ENCODE measurements at regions not wholly inside any gene's neighbourhood (a gene's known extent, or its start where the extent isn't known, plus 50 kb on each side); places are given as distances from the start of the nearest gene placed in this dataset.

DNA sequence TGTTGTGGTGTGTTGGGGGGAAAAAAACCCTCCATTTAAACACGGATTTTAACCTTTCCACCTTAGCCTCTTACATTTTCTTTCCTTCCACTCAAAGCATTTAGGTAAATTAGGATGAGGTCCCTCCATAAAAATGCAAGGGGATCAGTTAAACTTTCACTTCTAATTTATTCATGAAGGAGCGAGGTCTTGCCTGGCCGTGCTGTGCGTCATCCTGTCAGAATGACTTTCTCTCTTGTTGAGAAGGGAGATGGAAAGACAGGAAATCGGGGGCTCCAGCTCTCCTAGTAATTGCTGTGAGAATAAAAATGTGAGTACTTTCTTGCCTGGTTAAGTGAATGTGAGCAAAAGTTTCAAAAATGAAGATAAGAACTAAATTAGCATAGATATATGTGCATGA, 962.3 kb upstream of the NR2F2 start:
- H3K27me3 Mint-ChIP-seq: peaks cover 2 to 21% (median 8%) of the 10 kb centered on the region in 5 donors
- H3K4me3 Mint-ChIP-seq: no peak overlapping the region
- H3K4me1 Mint-ChIP-seq: no peaks in the 10 kb centered on the region
- H3K27ac Mint-ChIP-seq: no peak overlapping the region
- no peak for DNase-seq
- H3K9me3 Mint-ChIP-seq: peaks cover 0 to 6% (median under 1%) of the 10 kb centered on the region in 9 donors
- POLR2A ChIA-PET: no interaction called here
- ATAC-seq: no peak
- peaks cover 0 to 2% (median 0%) of the 10 kb centered on the region in 3 donors for H3K36me3 Mint-ChIP-seq

DNA sequence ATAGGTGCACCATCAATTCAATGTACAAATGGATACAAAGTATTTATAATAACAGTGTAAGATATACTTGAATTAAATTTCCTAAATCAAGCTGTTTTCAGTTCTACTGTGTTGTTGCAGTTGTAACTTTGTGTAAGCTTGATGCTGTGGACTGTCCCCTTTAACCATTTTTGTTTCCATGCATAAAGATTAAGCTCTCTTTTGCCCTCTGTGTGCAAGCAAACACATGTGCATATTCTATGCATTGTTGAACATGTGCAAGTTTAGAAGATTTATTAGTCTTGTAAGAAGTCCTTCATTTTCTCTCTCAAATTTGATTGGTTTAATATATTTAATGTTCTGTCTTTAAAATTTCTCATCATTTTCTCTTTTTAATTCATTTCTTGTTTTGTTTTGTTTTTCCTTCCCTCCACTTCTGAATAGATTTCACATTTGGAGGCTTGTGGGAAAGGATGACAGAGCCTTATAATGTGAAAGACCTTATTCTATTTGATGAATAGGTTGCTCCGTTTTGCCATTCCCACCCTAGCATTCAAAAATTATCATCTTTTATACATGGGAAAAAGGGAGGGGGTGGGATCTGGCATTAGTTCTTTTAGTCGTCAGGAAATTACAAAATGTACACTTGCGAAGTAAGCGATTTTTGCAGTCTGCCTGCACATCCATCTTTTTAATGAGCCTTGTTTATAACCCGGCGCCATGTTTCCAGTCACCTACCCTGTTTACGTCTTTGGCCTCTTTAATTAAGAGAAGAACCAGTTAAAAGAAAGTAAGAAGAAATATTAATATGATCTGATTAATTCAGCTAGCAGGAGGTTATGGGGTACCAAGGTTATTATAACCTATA, 961.5 kb upstream of the NR2F2 start:
- H3K36me3 Mint-ChIP-seq: no peaks in the 10 kb centered on the region
- peaks cover 0 to 2% (median 0%) of the 10 kb centered on the region in 9 donors for H3K9me3 Mint-ChIP-seq
- POLR2A ChIA-PET: no interaction called here
- DNase-seq (no peak), ATAC-seq (no peak)
- H3K27ac Mint-ChIP-seq: no peak overlapping the region
- H3K4me1 Mint-ChIP-seq: no peaks in the 10 kb centered on the region
- no peak overlapping the region for H3K4me3 Mint-ChIP-seq
- H3K27me3 Mint-ChIP-seq: peaks cover 2 to 21% (median 8%) of the 10 kb centered on the region in 5 donors

- Mint-ChIP-seq H3K27me3 (peaks cover 2 to 27% (median 11%) of the 10 kb centered on the region in 5 donors), H3K4me3 (no peak overlapping the region), H3K36me3 (no peaks in the 10 kb centered on the region), H3K27ac (no peak overlapping the region), H3K4me1 (no peaks in the 10 kb centered on the region), H3K9me3 (no peaks in the 10 kb centered on the region)
- DNase-seq (no peak), ATAC-seq (no peak)
- POLR2A ChIA-PET: no interaction called here
Measured at GRCh38 chr15:95370291-95370690, 960.2 kb upstream of the NR2F2 start.

DNA sequence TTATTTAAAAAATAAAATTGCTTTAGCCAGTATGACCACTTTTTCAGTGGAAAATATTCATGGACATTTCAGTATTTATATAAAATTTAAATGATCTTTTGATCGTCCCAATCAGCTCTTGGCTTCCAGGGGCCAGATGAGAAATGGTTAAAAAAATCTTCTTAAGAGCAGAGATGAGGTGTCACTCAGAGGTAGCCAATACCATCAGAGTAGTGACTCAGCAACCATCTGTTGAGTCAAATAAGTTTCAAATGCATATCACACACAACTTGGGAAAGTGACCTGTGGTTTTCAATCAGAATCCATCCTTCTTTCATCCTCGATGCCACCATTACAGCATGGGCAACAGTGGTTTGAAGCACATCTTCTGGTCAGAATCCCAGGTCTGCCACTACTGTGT, 958.8 kb upstream of the NR2F2 start:
- ATAC-seq: no peak
- POLR2A ChIA-PET: no interaction called here
- Mint-ChIP-seq H3K36me3 (no peaks in the 10 kb centered on the region), H3K4me1 (no peaks in the 10 kb centered on the region), H3K4me3 (no peak overlapping the region), H3K27ac (no peak overlapping the region), H3K9me3 (no peaks in the 10 kb centered on the region), H3K27me3 (peaks cover 2 to 37% (median 4%) of the 10 kb centered on the region in 5 donors)
- no peak for DNase-seq

GRCh38 chr15:95375281-95375680, 955.2 kb upstream of the NR2F2 start:
- Mint-ChIP-seq H3K36me3 (no peaks in the 10 kb centered on the region), H3K27me3 (peaks cover 3 to 37% (median 9%) of the 10 kb centered on the region in 5 donors), H3K9me3 (no peaks in the 10 kb centered on the region), H3K27ac (no peak overlapping the region), H3K4me3 (no peak overlapping the region), H3K4me1 (no peaks in the 10 kb centered on the region)
- DNase-seq: no peak
- POLR2A ChIA-PET: no interaction called here
- ATAC-seq: no peak

DNA sequence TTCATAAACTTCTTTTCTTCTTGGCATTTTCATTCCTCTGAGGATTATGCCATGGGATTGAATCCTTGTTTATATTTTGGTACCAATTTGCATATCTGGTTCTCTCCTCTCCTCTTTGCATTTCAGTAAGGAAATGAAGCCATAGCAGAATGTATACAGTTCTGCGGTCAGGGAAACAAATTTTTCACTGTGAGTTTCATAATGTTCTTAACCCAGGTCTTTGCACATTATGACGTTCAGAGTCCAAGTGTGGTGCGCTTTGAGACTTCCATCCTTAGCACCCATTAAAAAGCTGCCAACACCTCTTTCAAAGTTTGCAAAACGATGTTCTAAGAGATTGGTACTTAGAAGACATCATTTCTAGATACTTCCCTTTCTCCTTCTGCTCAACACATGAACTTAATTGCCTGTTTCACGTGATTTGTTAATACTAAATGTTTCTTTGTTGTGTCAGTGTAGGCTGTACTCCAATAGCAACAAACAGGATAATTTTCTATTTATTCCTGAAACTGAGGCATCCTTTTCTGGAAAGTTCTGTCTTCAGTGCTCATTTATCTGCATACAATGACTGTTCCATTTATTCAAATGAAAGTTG, 953.1 kb upstream of the NR2F2 start:
- DNase-seq: no peak
- no peaks in the 10 kb centered on the region for H3K4me1 Mint-ChIP-seq
- H3K9me3 Mint-ChIP-seq: no peaks in the 10 kb centered on the region
- no peaks in the 10 kb centered on the region for H3K36me3 Mint-ChIP-seq
- H3K27ac Mint-ChIP-seq: no peak overlapping the region
- peaks cover 5 to 32% (median 9%) of the 10 kb centered on the region in 5 donors for H3K27me3 Mint-ChIP-seq
- ATAC-seq: no peak
- H3K4me3 Mint-ChIP-seq: no peak overlapping the region
- POLR2A ChIA-PET: no interaction called here

DNA sequence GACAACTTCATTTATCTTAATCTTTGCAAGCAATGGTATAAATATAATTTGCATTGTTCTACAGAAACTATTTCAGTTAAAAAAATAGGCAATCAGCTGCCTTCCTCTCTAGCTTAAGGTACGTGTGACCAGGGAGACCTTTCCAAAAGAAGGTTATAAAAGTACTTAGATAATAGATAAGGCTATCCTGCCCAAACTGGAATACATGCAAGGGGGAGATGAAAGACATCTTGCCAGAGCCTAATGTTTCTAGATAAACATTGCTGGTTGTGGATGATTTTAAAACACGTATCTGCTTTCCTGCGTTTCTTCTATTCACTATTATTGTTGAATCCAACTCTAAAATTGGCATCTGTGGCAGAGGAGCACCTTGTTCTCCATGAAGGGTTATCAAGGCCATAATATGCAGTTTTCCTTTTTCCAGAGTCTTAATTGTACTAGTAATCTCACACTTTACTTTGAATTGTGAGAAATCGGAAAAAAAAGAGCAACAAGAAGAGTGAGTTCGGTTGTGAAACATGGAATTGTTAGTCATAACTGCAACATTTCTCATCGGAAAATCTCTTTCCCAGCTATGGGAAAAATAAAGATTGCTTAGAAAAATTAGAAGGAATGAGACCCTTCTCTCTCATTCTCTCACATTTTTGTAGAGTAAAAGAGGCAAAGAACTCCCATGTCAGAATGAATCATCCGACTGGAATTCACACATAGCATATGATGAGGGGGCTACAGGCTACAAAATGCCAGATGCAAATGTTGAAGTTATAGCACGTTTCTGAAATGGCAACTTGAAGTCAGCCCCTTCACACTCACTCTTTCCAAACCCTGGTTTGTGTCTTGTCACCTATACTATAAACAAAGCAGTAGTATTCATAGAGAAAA, 936.1 kb upstream of the NR2F2 start:
- POLR2A ChIA-PET: no interaction called here
- Mint-ChIP-seq H3K36me3 (peaks cover 0 to 23% (median 0%) of the 10 kb centered on the region in 3 donors), H3K9me3 (peaks cover 4 to 21% (median 14%) of the 10 kb centered on the region in 9 donors), H3K4me3 (no peak overlapping the region), H3K27ac (no peak overlapping the region), H3K27me3 (peaks cover 9 to 66% (median 13%) of the 10 kb centered on the region in 5 donors), H3K4me1 (no peaks in the 10 kb centered on the region)
- ATAC-seq: no peak
- no peak for DNase-seq

DNA sequence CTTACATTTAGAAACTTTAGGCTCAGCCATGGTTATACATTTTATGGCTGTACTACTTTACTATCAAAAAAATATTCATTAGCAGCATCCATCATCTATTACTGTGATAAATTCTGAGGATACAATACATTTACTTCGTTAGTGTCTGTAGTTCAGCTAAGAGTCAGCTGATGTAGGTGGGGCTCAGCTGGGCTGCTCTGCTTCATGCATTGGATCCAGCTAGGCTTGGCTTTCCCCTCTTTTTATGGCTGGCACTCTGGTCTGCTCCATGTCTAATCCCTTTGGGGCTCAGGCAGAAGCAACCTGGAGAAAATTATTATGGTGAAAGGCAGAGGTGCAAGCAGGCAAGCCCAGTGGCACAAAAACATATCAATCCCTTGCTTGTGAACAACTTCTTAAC, 930.1 kb upstream of the NR2F2 start:
- POLR2A ChIA-PET: no interaction called here
- peaks cover 0 to 2% (median 0%) of the 10 kb centered on the region in 9 donors for H3K9me3 Mint-ChIP-seq
- H3K4me1 Mint-ChIP-seq: no peaks in the 10 kb centered on the region
- H3K27ac Mint-ChIP-seq: no peak overlapping the region
- H3K4me3 Mint-ChIP-seq: no peak overlapping the region
- peaks cover 0 to 9% (median 0%) of the 10 kb centered on the region in 3 donors for H3K36me3 Mint-ChIP-seq
- DNase-seq: no peak
- H3K27me3 Mint-ChIP-seq: peaks cover 7 to 36% (median 8%) of the 10 kb centered on the region in 5 donors
- no peak for ATAC-seq

DNA sequence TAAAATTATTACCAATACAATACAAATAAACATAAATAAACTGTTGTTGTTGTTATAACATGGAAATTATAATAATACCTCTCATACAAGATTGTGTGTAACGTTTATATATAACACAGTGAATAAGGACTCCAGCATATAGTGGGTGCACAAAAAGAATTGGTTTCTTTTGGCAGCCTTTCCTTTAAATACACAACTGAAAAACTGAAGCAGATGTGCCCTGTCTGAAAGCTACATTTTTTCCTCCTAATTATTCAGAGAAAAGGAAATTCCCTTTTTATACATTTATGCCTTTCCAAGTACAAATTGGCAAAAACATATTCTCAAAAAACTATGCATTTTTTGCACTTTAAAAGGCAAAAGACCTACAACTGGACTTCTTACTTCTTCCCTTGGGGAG, 928.9 kb upstream of the NR2F2 start:
- Mint-ChIP-seq H3K27ac (no peak overlapping the region), H3K36me3 (peaks cover 0 to 6% (median 0%) of the 10 kb centered on the region in 3 donors), H3K4me1 (no peaks in the 10 kb centered on the region), H3K9me3 (peaks cover 0 to 2% (median 0%) of the 10 kb centered on the region in 9 donors), H3K4me3 (no peak overlapping the region), H3K27me3 (peaks cover 3 to 35% (median 5%) of the 10 kb centered on the region in 5 donors)
- POLR2A ChIA-PET: no interaction called here
- ATAC-seq: no peak
- no peak for DNase-seq

DNA sequence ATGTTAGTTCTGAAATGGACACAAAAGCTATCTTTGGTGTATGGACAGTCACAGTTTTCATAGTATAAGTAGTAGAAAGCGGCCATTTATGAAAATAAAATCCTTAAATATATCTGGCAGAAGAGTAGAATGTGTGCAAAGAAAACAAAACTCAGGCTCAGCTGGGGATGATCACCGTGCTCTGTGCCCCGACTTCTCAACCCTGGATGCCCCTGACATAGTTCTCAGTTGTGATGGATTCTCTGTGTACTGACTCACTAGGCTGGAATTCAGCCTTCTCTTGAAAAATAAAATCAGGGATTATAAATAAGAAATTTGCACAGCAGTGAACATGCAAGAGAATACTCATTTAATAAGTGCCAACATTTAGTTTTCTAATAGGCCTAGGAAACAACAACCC, 925.1 kb upstream of the NR2F2 start:
- no peaks in the 10 kb centered on the region for H3K36me3 Mint-ChIP-seq
- no peak overlapping the region for H3K4me3 Mint-ChIP-seq
- peaks cover 0 to 13% (median 3%) of the 10 kb centered on the region in 5 donors for H3K27me3 Mint-ChIP-seq
- no peak overlapping the region for H3K27ac Mint-ChIP-seq
- ATAC-seq (no peak), DNase-seq (no peak)
- H3K4me1 Mint-ChIP-seq: peaks cover 0 to 5% (median 2%) of the 10 kb centered on the region in 4 donors
- POLR2A ChIA-PET: no interaction called here
- H3K9me3 Mint-ChIP-seq: no peaks in the 10 kb centered on the region

GRCh38 chr15:95407534-95407933, 923.0 kb upstream of the NR2F2 start:
- POLR2A ChIA-PET: no interaction called here
- no peaks in the 10 kb centered on the region for H3K9me3 Mint-ChIP-seq
- H3K36me3 Mint-ChIP-seq: no peaks in the 10 kb centered on the region
- peaks cover 0 to 5% (median 2%) of the 10 kb centered on the region in 4 donors for H3K4me1 Mint-ChIP-seq
- ATAC-seq (no peak), DNase-seq (no peak)
- H3K4me3 Mint-ChIP-seq: no peak overlapping the region
- no peak overlapping the region for H3K27ac Mint-ChIP-seq
- H3K27me3 Mint-ChIP-seq: peaks cover 0 to 26% (median 3%) of the 10 kb centered on the region in 5 donors

GRCh38 chr15:95409211-95409610, 921.3 kb upstream of the NR2F2 start:
- H3K36me3 Mint-ChIP-seq: no peaks in the 10 kb centered on the region

More at GRCh38 chr15:95409211-95409610, 921.3 kb upstream of the NR2F2 start:
- Mint-ChIP-seq H3K9me3 (no peaks in the 10 kb centered on the region), H3K4me3 (no peak overlapping the region), H3K4me1 (peaks cover 0 to 5% (median 2%) of the 10 kb centered on the region in 4 donors), H3K27ac (no peak overlapping the region), H3K27me3 (peaks cover 2 to 38% (median 4%) of the 10 kb centered on the region in 5 donors)
- ATAC-seq (no peak), DNase-seq (no peak)
- POLR2A ChIA-PET: no interaction called here
